GM12874 (cell line): ENCODE measurements at regions not wholly inside any gene's neighbourhood (a gene's known extent, or its start where the extent isn't known, plus 50 kb on each side); places are given as distances from the start of the nearest gene placed in this dataset.

Experiments
- CTCF ChIP-seq: IDR thresholded peaks from 2 replicates; pipeline ENCODE4 v1.5.1; 2011; ENCODE audit warnings: low read depth, mild to moderate bottlenecking, control low read depth, low read length, moderate library complexity; ENCODE audit not compliant: insufficient read depth

DNA sequence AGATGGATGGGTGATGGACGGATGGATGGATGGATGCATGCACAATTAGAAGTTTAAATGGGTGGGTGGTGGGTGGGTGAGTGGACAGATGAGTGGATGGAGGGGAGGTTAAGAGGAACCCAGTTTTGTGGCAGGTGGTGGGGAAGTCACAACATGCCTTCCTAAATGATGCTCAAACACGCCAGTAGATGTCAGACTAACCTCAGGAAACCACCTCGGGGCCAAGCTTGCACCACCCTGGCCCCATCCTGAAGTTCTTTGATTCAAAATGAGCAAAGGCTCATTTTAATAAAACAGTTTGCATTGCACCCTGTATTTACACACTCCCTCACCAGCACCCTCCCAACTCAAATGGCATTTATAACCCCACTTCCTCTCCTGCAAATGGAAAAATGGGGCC, 91.4 kb upstream of the CACNA1A start:
- TF ChIP-seq CTCF = peak; percentile 54

DNA sequence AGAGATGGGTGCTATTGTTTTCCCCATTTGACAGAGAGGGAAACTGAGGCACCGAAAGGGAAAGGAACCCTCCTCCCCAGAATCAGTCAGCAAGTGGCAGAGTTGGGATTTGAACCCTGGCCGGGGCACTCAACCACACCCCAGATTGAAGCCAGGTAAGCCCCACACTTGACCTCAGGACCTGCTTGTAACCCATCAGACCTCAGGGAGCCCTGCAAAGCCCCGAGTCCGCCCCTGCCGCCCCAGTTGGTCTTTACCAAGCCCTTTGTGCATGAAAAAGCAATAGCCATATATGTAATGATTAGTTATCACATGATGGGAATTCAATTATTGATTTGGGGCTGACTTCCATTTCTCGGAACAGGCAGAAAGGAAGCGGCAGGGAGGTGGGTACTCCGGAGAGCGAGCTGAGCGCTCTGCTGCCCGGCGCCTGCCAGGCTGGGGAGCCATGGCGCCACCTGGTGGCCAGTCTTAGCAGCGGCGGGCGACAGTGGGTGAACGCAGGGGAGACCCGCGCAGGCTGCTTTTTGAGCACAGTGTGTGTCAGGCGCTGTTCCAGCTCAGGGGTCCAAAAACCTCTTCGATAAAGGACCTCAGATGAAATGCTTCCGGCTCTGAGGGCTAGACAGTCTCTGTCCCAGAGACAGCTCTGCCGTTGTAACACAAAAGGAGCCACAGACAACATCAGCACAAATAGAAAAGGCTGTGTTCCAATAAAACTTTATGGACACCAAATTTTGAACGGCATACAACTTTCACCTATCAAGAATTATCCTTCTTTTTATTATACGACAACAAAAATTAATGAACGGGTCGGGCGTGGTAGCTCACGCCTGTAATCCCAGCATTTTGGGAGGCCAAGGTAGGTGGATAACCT, 82.9 kb upstream of the CACNA1A start:
- peak; percentile 97 for TF ChIP-seq CTCF

GRCh38 chr19:13585512-13585911, 79.2 kb upstream of the CACNA1A start:
- no peak for TF ChIP-seq CTCF

DNA sequence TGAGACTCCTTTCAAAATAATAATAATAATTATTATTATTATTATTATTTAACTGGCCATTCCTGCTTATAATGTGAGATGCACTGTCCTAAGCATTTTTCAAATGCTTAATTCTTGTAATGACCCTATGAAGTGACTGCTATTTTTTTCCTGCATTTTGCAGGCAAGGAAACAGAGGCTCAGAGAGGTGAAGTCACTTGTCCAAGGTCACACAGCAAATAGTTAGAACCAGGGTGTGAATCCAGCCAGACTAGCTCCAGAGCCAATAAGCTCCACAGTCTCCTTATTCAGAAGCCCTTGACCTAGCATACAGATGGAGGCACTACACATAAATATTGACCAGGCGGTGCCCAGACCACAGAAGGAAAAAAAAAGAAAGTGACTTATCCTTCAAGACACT, 77.5 kb upstream of the CACNA1A start:
- no peak for TF ChIP-seq CTCF

GRCh38 chr19:13583114-13583513, 76.8 kb upstream of the CACNA1A start:
- TF ChIP-seq CTCF = no peak

DNA sequence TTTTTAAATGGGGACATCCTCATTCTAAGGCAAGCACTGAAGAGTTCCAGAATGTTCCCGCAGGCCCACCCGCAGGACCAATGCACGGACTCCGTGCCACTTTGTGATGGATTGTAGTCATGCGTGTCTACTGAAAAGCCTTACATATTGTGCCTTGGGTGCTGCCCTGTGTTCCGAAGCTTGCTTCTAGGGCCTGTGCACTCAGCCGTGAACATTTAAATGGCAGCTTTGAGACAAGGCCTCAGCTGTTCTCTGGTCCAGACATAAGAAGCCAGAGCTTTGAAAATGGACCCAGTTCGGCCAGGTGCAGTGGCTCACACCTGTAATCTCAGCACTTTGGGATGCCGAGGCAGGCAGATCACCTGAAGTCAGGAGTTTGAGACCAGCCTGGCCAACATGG, 75.3 kb upstream of the CACNA1A start:
- no peak for TF ChIP-seq CTCF

GRCh38 chr19:13579388-13580060, 73.2 kb upstream of the CACNA1A start:
- TF ChIP-seq CTCF = no peak
